NCI-H460 (cell line): ENCODE measurements at regions not wholly inside any gene's neighbourhood (a gene's known extent, or its start where the extent isn't known, plus 50 kb on each side); places are given as distances from the start of the nearest gene placed in this dataset.
A peak's percentile ranks its signal among the peaks of the same experiment; 100 is the strongest.
"Not testable (repeated sequence)": the region's sequence is repeated elsewhere in the genome, so short reads cannot be mapped to it uniquely, and the experiment has no call there.

ENCODE experiments used
- DNase-seq: peaks from one replicate; pipeline ENCODE4 v3.0.0-alpha.2; 2016; ENCODE audit warnings: low read depth; ENCODE audit errors: extremely low read depth

DNA sequence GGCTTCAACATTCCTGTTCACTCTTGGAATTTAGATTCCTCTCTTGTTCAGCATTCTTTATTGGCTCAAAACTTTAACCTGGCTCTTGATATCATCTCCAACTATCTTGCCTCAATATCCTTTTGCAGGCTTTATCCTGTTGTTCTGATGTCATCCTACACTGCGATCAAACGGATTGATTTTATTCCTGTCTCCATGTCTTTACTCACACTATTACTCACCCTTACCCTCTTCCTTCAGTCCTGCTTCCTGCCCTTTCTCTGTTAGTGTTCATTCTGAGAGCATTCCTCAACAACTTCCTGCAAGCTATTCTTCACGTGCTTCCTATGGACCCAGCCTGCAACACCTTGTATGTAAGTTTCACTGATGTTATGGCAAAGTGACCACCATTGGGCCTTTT is 264.7 kb downstream of the RNF152 start:
- DNase-seq, result no peak

DNA sequence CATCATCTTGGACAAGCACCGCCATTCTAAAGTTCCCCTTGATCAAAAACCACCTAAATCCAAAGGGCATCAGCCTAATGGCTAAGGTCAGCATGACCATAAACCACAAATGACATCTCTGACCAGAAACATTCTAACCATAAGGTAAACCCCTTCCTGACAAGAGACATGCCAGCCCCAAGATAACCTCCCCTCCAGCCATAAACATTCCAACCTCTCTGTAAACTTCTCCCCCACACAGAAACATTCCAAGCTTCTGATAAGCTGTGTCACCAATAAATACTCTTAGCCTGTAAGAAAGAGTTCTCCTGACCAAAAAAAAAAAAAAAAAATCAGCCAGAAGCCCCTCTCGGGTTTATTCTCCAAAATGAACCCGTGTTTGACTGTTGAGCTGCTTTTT is 268.2 kb downstream of the RNF152 start:
- not testable (repeated sequence) for DNase-seq

DNA sequence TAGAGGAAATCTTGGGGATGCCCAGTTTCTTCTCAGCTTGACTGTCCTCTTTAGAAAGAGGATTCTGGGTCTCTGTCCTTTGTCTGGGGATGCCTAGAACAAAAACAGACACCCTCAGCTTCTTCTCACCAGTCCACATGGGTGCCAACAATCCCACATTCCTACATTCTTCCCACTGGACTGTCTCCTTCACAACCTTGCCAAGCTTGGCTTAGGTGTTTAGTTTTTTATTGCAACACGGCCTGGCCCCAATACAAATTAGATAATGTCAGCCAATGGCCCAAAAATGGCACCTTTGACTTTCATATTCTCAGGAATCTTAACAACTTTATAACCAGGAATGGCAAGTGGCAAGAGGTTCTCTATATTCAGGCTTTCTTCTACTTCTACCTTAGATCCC is 273.0 kb downstream of the RNF152 start:
- no peak for DNase-seq

DNA sequence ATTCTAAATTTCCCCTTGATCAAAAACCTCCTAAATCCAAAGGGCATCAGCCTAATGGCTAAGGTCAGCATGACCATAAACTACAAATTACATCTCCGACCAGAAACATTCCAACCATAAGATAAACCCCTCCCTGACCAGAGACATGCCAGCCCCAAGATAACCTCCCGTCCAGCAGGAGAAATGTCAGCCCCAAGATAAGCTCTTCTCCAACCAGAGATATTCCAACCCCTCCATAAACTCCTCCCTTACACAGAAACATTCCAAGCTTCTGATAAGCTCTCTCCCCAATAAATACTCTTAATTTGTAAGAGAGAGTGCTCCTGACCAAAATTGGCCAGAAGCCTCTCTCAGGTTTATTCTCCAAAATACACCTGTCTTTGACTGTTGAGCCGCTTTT is 274.0 kb downstream of the RNF152 start:
- DNase-seq, result no peak

DNA sequence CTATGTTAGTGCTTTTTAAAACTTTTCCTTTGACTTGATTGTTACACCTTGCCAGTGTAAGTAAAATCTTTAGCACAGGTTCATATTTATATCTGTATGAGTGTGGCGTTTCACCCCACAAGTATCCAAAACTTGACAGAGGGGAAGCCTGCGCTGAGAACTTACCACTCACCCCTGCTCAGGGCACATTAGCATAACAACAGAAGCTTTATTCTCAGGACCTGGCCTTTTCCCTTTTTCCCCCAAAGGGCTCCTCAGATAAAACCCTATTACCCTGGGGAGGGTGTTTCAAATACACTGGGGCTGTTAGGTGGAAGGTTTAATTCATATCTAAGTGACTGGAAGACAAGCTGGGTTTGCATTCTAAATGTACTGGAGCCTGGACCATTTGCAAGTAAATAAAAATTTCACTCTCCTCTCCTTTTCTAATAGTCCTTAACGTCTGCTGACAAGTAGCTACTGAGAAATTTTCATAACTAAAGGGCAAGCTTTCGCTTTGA is 276.6 kb downstream of the RNF152 start:
- DNase-seq, result no peak

DNA sequence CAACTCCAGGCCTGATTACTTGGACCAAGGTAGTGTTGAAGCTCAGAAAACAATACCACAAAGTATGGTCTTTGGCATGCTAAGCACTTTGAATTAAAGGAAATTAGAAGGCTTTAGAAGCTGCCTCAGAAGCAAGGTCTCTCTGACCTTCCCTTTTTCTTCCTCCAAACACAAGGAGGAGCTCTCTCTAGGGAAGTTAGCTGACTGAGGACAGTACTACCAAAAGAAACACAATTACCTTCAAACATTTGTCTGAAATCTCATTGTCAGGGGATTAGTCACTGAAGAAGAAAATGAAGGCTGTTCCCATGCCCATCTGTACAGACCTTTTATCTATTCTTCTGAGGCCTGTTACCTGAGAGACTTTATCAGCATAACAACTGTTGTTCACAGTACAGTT is 279.3 kb downstream of the CDH20 start:
- DNase-seq, result no peak

DNA sequence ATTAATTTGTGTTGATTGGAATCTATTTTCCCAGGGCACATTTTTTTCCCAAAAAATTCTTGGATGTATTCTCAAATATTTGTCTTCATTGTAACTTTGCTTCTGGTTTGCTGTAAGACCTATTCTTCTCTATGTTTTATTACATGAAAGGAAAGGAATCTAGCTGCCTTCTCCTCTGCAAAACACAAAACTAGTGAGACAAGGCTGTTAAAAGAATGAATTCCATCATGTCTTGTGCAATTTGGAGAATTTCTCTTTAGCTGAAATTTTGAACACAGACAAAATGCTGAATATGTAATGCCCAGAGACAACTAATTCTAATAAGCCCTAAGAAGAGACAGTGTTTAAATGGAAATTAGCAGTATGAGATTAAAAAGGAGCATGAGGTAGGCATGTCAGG is 275.9 kb downstream of the CDH20 start:
- DNase-seq, result no peak

DNA sequence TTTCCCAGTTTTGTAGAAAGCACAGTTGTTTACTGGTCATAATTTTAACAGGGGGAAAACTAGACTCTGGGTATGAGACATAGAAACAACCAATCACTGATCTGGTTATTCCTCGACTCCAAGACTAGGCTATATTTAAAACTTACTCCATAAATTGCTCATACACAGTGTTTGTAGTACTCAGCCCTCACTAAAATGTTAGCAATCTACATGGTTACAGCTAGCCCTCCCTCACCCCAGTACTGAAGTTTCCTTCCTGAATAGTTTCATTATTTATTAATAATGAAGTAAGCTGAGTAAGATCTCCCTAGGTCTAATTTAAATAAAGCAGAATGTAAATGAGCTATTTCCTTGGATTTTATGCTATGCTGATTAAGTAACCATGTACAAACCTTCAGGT is 275.1 kb downstream of the CDH20 start:
- no peak for DNase-seq

DNA sequence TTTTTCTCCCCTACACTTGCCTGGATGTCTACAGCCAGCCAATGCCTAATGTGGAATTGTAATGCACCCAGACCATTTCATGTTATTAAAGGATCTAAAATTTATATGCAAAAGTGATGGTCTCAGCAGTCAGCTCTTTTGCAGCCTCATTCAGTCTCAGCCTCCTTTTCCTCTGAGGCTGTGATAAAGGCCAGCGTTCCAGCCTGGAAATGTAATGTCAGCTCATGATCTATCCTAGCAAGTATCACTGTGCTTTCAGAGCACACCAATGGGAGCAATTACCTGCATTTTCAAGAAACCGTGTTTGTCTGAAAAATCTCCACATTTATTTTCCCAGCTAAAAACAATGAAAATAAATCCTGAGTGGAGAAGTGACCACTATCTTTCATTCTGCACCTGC is 274.6 kb downstream of the CDH20 start:
- no peak for DNase-seq

DNA sequence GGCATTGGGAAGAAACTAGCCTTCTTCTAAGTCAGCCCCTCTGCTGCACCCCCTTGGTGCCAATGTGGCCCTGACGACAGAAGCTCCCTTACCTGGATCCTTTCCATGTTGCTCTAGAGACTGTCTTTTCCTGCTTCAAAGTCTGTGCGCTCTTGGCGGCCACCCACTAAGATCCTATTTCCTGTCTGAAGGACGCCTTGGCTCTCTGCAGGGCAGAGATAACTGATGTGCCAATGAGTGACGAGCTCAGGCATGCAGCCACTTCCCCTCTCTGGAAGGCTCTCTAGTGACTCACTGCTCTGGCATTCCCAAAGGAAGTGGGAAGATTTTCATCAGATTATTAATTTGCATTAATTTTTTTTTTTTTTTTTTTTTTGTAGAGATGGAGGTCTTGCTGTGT is 273.5 kb downstream of the CDH20 start:
- peak; percentile 85 for DNase-seq

DNA sequence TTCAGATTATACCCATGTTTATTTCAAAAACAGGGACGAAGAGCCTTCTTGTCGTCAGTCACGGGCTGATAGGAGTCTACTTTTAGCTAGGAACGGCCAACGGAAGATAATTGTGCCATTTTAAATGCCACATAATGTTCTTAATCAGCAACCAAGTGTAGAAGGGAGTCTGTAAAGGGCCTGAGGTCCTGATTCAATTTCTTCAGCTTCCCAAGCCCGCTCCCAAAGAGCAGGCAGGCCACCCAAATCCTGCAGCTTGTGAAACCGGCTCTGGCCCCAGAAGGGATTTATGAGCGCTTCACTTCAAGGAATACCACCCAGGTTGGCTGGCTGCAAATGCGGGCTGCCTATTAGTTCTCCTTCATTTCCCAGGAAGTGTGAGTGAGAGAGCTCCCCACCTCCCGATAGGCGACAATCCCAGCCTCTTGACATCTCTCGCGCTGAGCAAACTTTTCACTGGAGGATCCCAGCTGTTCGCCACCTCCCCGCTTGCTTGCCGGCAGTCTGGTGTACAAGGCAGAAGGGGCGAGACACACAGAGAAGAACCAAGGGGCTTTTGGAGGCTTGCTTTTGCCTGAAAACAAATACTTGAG is 272.9 kb downstream of the CDH20 start:
- peak; percentile 33 for DNase-seq

DNA sequence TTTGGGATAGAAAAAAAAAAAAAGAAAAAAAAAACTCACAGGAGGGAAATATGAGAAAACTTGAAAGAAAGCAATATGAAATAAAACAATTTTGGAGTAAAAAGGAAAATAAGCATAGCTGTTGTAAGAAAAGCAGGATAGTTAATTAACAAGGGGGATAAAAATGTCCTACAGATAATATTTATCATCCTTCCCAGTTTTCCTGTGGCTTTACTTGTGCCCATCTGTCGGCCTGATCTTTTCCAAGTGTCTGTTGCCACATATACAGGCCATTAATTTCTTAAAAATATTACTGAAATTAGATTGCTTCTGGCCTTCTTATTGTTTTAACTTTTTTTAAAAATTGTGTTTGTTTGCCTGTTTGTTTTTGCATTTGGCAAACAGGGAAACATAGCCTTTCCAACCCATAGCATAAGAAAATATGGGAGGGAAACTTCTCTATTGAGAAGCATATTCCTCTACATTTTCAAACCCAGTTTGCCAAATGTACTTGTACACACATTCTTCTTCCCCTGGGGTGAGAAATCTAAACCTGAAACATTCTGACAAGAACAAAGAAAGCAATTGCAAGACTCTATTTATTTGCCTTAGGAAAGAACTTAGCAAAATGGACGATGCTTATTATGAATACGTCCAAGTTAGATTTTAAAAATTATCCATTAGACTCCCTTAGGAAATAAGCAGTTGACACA is 272.3 kb downstream of the CDH20 start:
- no peak for DNase-seq
